Uterus (tissue), 3 donors: ENCODE measurements at regions not wholly inside any gene's neighbourhood (a gene's known extent, or its start where the extent isn't known, plus 50 kb on each side); places are given as distances from the start of the nearest gene placed in this dataset.
"Not testable (repeated sequence)": the region's sequence is repeated elsewhere in the genome, so short reads cannot be mapped to it uniquely, and the experiment has no call there.

Experiments used
- DNase-seq, 2 donors: peaks; one replicate each; pipeline ENCODE4 v3.0.0-alpha.2; 2019 to 2020
- H3K27ac ChIP-seq, 2 donors: fragments of 200-600 bp; sonication (generic); 1 replicate in 1 of 2; 2 replicates in 1 of 2; pipeline ENCODE4 v1.5.1; 2016 to 2018
- H3K27me3 ChIP-seq, 2 donors: fragments of 200-600 bp; sonication (generic); one replicate each; pipeline ENCODE4 v1.5.1; 2018 to 2019; ENCODE audit warnings: control low read depth in 1 of 2
- H3K36me3 ChIP-seq, 2 donors: fragments of 200-600 bp; sonication (generic); one replicate each; pipeline ENCODE4 v1.5.1; 2019; ENCODE audit warnings: control low read depth in 1 of 2
- H3K4me1 ChIP-seq, 2 donors: fragments of 200-600 bp; sonication (generic); one replicate each; pipeline ENCODE4 v1.5.1; 2018 to 2019; ENCODE audit warnings: control low read depth in 1 of 2
- H3K4me3 ChIP-seq, 2 donors: fragments of 200-600 bp; sonication (generic); 1 replicate in 1 of 2; 2 replicates in 1 of 2; pipeline ENCODE4 v1.5.1; 2018 to 2019; ENCODE audit warnings: mild to moderate bottlenecking in 1 of 2
- H3K9me3 ChIP-seq, 2 donors: fragments of 200-600 bp; sonication (generic); one replicate each; pipeline ENCODE4 v1.5.1; 2019; ENCODE audit warnings: control low read depth in 1 of 2
- POLR2A ChIP-seq, 2 donors: fragments of 450-650 bp; IDR thresholded peaks; one replicate each; pipeline ENCODE4 v1.6.1; 2016; ENCODE audit warnings: antibody characterized with exemption in 2 of 2, mild to moderate bottlenecking in 1 of 2, moderate library complexity in 1 of 2
- intact Hi-C: fragments of 100-400 bp; cut with DNase I; formaldehyde crosslinking; loops from one replicate; pipeline ENCODE4 v1.15.1; 2023; ENCODE audit warnings: low total_unique reads
- TF ChIP-seq, protein P1 (sequence below), 4 experiments: fragments of 200-600 bp in 2 of 4; fragments of 450-650 bp in 2 of 4; sonication (generic) in 2 of 4; IDR thresholded peaks; one replicate each; pipeline ENCODE4 v1.5.1; 2016 to 2019; ENCODE audit warnings: antibody characterized with exemption in 4 of 4, mild to moderate bottlenecking in 2 of 4, moderate library complexity in 1 of 4
- donor health status: DM: yes; HTN: yes; CAD: no.

DNA sequence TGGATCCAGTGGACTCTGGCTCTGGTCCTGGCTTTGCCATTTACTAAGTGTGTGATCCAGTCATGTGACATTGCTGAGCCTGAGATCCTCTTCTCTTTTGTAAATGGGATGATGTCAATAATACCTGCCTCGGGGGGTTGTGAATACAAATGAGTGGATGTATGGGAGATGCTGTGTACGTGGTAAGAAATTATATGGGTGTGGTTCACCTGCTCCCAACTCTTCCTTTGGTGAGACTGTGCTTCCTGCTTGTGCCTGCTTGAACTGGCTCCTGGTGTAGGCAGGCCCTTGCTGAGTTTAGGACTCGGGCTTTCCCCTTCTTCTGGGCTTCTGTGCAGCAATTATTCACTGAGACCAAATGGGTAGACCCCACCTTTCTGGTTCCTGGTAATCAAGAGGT, 189.5 kb upstream of the FRMD6 start:
- DNase-seq = no peak
- Histone ChIP-seq H3K4me3 (no peak overlapping the region), H3K4me1 (no peaks in the 10 kb centered on the region), H3K27ac (no peak overlapping the region), H3K9me3 (no peaks in the 10 kb centered on the region), H3K27me3 (no peaks in the 10 kb centered on the region), H3K36me3 (no peaks in the 10 kb centered on the region)
- TF ChIP-seq POLR2A (IDR thresholded peaks at IDR 0.05) = no peak
- TF ChIP-seq, protein P1, sequence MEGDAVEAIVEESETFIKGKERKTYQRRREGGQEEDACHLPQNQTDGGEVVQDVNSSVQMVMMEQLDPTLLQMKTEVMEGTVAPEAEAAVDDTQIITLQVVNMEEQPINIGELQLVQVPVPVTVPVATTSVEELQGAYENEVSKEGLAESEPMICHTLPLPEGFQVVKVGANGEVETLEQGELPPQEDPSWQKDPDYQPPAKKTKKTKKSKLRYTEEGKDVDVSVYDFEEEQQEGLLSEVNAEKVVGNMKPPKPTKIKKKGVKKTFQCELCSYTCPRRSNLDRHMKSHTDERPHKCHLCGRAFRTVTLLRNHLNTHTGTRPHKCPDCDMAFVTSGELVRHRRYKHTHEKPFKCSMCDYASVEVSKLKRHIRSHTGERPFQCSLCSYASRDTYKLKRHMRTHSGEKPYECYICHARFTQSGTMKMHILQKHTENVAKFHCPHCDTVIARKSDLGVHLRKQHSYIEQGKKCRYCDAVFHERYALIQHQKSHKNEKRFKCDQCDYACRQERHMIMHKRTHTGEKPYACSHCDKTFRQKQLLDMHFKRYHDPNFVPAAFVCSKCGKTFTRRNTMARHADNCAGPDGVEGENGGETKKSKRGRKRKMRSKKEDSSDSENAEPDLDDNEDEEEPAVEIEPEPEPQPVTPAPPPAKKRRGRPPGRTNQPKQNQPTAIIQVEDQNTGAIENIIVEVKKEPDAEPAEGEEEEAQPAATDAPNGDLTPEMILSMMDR (IDR thresholded peaks at IDR 0.05) = no peak
- intact Hi-C loops = no loop called here

GRCh38 chr14:51462706-51463105, 189.0 kb upstream of the FRMD6 start:
- no peak overlapping the region for H3K4me3 ChIP-seq
- intact Hi-C loops = no loop called here
- no peaks in the 10 kb centered on the region for H3K27me3 ChIP-seq
- H3K27ac ChIP-seq = no peak overlapping the region
- no peak for TF ChIP-seq POLR2A (IDR thresholded peaks at IDR 0.05)
- TF ChIP-seq, protein P1 (IDR thresholded peaks at IDR 0.05) = no peak
- H3K36me3 ChIP-seq = no peaks in the 10 kb centered on the region
- DNase-seq = no peak
- H3K4me1 ChIP-seq = no peaks in the 10 kb centered on the region
- H3K9me3 ChIP-seq = no peaks in the 10 kb centered on the region

DNA sequence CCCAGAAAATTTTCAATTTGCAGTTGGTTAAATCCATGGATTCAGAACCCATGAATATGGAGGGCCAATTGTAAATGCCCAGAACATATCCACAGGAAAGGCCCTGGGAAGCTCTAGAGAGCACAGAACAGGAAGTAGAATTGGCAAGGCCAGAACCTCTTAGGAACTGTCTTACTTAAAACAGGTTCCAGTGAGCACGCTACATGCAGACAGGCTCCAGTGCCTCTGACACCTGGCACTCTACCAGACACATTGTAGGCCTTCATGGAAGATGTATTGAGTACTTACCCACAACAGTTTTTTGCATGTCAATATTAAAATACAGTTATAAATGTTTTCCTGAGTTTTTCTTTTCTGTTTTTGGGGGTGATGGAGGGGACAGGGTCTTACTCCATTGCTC, 188.2 kb upstream of the FRMD6 start:
- Histone ChIP-seq H3K4me3 (no peak overlapping the region), H3K4me1 (no peaks in the 10 kb centered on the region), H3K9me3 (no peaks in the 10 kb centered on the region), H3K27me3 (no peaks in the 10 kb centered on the region), H3K36me3 (no peaks in the 10 kb centered on the region), H3K27ac (no peak overlapping the region)
- DNase-seq = no peak
- no peak for TF ChIP-seq POLR2A (IDR thresholded peaks at IDR 0.05)
- TF ChIP-seq, protein P1 (IDR thresholded peaks at IDR 0.05) = no peak
- intact Hi-C loops = no loop called here

DNA sequence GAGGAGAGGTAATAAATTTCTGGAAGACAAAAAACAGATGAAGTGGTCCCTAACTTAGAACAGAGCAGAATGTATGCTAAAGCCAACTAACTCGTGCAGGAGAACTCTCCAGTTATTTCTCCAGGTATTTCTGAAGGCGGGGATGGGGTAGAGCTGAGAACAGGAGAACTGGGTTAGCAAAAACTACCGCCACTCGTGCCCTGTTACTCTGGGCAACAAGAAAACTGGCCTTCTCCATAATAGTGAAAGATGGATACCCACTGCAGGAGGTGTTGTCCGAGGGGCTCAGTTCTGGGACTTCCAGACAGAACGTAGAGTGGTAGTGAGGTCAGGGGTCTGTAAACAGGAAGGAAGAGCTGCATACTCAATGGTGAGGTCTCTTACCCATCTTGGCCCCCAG, 187.3 kb upstream of the FRMD6 start:
- Histone ChIP-seq H3K9me3 (no peaks in the 10 kb centered on the region), H3K4me3 (no peak overlapping the region), H3K4me1 (no peaks in the 10 kb centered on the region), H3K27ac (no peak overlapping the region), H3K36me3 (no peaks in the 10 kb centered on the region), H3K27me3 (no peaks in the 10 kb centered on the region)
- intact Hi-C loops = no loop called here
- no peak for TF ChIP-seq POLR2A (IDR thresholded peaks at IDR 0.05)
- TF ChIP-seq, protein P1 (IDR thresholded peaks at IDR 0.05) = no peak
- no peak for DNase-seq

- Histone ChIP-seq H3K4me3 (no peak overlapping the region), H3K27ac (no peak overlapping the region), H3K36me3 (no peaks in the 10 kb centered on the region), H3K9me3 (no peaks in the 10 kb centered on the region), H3K27me3 (no peaks in the 10 kb centered on the region), H3K4me1 (no peaks in the 10 kb centered on the region)
- intact Hi-C loops = no loop called here
- TF ChIP-seq, protein P1 (IDR thresholded peaks at IDR 0.05) = no peak
- no peak for DNase-seq
These were observed 186.2 kb upstream of the FRMD6 start for GRCh38 chr14:51465486-51465885.

GRCh38 chr14:51467392-51467791, 184.3 kb upstream of the FRMD6 start:
- H3K36me3 ChIP-seq, H3K4me1 ChIP-seq, DNase-seq, H3K4me3 ChIP-seq, H3K9me3 ChIP-seq, H3K27me3 ChIP-seq, H3K27ac ChIP-seq, intact Hi-C loops: not testable (repeated sequence)
